NCI-H1417 treated with DMSO at 0.1 percent for 48 hours (cell line): ENCODE measurements at regions not wholly inside any gene's neighbourhood (a gene's known extent, or its start where the extent isn't known, plus 50 kb on each side); places are given as distances from the start of the nearest gene placed in this dataset.

ENCODE experiments used
- DNase-seq: peaks from one replicate; lab custom pipeline; 2025; lab: John Stamatoyannopoulos, UW

DNA sequence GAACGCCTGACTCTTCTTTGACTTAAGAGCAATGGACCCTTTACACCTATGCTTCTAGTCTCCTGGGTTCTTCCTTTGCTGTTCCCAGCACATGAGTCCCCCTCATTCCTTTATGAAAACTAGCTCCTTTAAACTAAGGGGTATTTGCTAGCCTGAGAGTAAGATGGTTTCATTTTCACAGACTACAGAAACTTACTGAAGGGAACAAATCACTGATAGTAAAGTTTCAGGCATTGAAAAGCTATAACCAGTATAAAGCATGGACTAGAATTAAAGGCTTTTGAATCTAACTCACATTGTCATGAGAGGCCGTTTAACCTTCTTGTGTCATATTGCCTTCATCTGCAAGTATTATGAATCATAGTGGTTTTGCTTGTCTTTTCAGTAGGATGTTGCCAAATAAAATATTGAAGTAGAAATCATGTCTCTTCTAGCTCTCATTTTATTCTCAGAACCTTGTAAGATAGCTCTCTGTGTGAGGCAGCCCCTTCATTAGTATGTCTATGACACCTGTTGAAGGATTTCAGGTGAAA, 765.9 kb downstream of the NR2F2 start:
- no peak for DNase-seq

DNA sequence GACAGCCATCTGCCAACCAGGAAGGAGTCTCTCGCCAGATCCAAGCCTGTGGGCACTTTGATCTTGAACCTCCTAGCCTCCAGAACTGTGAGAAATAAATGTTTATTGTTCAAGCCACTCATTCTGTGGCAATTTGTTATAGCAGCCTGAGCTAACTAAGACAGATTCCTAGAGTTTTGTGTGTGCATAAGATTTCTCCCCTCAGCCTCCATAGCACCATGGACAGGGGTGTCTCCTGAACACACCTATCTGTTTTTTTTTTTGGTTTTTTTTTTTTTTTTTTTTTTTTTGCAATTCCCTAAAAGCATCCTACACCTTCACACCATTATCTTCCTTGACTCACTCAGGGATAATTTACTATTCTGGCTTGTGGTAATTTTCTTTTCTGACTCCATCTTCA, 768.5 kb downstream of the NR2F2 start:
- no peak for DNase-seq

DNA sequence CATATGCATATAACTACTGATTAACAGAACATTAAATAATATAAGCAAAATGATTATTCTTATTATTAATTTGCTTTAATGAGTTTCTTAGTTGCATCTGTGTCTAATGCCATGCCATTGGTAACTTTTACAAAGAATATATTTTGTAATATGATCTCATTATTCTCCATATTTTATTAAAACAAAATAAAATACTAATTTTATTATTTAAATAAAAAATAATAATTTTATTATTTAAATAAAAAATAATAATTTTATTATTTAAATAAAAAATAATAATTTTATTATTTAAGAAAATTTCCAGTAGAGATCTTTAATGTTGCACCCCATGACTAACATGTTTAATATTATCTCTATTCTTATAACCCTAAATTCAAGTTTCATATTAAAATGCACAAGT, 771.1 kb downstream of the NR2F2 start:
- DNase-seq: no peak

DNA sequence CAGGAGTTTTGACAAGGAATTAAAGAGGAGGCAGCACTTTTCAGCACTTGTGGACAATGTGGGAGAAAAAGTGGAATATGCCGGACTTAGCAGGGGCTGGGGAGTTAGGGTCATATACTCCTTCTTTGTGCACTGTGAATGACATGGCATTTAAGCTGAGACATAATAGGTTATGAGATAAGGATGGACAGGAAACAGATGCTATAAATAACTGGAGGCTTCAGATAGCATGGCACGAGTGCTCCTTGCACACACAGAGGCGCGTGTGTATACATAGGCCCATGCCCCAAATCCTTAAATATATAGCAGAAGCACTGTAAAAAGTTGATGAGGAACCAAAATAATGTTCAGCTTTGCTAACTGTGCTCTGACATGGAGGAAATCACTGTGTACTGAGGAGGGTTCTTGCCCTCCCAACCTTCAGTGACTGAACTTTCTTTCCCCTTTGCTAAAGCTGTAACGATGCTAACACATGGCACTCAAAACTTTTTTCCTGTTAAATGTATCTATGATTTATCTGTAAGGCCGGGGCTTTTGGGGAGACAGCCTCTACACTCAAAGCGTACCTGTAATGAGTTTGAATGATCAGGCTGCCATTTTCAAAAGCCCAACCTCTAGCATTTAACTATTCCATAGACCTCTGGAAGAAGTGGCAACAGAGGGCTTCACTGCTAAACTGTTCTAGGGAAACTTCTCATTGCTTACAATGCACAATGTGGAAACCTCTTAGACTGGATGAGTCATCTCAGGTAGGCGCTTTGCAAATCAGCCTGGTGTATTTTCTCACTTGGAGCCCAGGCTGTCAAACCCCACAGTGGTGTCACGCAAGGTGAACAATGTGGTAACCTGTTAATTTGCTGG, 784.6 kb downstream of the NR2F2 start:
- DNase-seq: no peak

DNA sequence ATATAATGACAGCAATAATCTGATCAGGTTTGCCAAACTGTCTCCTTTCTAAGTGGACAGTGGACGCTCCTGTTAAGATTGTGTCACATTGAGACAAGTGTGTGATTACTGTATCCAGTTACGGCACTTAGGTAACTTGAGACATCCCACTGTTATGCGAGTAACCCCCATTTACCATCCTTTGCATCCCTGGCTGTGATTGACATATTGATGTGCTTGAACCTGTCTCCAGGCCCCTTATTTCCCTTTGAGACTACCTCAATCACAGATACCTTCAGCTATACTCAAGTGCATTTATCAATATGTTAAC, 785.2 kb downstream of the NR2F2 start:
- no peak for DNase-seq

DNA sequence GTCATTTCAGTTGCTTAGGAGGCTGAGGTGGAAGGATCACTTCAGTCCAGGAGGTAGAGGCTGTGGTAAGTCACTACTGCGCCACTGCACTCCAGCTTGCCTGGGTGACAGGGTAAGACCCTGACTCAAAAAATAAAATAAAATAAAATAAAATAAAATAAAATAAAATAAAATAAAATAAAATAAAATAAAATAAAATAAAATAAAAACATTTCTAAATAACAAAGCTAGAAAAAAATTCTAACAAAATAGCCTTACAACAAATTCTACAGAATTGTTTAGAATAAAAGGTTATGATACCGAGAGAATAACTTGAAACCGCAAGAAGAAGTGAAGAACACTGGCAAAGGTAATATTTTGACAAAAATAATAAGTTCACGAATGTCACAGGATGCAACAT, 794.3 kb downstream of the NR2F2 start:
- DNase-seq: no peak

DNA sequence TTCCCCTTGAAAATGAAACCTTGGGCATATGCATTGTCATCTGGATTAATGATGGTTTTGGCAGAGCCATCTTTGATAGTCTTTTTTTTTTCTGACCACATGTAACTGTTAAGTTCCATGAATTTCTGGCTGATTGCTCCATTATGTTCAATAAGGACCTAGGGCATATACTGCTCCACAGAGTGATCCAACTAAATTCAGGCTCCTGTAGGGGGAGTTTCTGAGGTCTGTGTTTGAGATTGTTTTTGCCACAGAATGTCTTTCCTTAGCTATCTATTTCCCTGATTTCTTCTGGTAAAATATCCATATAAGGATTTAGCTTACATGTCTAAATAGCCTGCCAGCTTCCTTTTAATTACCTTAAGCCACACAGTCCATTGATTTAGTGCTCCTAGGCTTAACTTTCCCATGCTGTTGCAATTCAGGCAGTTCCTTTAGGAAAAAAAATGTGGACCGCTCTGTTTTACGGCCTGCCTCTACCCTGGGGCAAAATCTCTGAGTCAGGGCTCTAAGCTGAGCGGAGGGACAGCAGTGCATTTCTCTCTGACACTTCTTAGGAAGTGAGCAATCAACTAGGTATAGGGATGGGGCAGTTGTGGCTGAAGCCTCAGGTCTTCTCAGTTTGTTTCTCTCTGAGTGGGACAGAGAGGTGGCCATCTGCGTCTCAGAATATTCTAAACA, 796.2 kb downstream of the NR2F2 start:
- DNase-seq: no peak

DNA sequence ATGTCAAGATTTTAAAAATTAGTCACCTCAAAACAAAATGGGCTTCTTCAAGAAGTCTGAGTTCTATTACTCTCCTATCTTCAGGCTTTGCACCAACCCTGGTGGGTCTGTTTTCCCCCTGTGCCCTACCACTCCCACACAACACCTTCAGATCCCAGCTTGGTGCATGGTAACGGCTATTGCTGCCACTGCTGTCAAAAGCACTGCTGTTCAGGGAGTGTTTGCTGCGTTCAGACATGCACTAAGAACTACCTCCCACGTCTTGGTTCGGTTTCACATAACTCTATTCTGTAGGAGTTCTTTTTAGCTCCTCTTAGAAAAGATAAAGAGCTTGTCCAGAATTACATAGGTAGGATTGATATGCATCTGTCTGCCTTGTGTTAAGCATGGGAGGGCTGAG, 799.2 kb downstream of the NR2F2 start:
- no peak for DNase-seq

DNA sequence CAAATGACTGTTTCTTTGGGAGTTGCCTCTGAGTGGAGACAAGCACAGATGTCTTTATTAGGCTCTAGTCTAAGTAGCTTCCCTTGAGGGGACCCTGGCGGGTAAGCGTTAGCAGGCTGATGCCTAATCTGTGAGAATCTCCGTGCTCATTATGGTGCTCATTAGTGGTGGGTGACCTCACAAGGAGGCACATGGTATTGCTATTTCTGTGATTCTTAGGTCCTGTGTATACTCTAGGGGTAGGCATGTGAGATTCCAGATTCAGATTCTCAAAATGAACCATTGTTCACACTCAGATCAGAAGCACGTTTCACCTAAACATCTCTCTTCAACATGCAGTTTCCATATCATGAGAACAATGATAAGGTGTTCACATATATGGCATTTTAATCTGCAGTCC, 809.7 kb downstream of the NR2F2 start:
- DNase-seq: no peak

DNA sequence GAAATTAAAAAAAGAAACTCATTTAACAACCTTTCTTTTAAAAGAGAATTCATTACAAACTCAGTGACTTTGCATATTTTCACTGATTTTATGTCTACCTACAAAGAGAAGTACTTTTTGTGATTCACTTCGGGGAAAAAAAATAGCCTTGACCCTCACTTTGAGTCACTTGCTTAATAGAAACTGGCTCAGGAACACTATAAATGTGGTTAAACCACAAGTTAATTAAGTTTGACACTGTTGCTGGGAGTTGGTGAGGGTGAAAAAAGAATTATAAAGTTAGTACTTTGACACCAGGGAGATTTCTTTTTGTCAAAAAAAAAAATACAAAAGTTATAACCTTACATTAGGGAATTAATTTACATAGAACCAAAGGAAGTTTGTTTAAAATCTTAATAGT, 810.9 kb downstream of the NR2F2 start:
- DNase-seq: no peak

DNA sequence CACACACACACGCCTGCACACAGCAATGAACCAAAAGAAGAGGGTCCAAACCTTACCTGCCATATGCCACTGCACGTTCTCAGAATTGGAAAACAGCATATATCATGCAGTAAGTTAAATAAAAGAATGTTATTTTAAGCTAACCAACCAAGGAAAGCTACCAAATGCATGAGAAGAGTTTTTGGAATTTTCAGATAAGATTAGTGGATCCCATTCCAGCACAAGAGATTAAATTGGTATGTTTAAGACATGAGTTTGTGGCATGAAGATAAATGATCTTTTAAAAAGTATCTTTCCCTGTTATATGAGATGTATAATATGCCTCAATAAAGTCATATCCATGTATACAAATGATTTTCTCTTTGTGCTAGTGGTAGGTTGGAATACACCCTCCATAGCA, 811.4 kb downstream of the NR2F2 start:
- DNase-seq: no peak

DNA sequence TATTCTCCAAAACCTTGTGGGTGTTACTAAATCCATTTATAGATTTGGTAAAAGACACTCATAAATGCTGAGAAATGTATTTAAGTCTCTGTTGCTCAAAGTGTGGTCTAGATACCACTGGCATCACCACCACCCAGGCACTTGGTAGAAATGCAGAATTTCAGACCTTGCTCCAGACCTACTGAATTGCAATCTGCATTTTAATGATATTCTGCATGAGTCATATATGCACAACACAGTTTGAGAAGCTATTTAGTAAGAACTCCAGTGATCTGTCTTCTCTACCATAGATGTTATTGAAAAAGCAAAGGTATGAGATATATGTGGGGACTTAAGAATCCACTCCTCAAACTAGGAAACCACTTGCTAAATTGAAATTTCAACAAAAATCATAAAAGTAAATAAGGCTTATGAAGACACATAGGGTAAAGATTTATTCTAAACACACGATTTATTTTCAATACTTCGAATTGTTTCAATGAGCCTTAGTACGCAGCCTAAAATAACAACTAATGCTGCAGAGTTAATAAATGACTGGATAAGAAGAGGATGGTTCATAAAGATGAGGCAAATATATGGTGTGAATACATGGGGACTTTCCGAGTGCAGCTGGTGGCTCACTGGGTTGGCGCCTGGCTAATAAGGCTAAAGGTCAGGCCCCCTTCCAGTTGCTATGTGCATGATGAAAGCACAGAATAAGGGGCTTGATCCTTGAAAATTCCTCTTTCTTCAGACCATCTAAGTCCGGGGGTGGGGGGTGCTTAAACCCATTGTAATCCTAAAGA, 813.3 kb downstream of the NR2F2 start:
- no peak for DNase-seq

DNA sequence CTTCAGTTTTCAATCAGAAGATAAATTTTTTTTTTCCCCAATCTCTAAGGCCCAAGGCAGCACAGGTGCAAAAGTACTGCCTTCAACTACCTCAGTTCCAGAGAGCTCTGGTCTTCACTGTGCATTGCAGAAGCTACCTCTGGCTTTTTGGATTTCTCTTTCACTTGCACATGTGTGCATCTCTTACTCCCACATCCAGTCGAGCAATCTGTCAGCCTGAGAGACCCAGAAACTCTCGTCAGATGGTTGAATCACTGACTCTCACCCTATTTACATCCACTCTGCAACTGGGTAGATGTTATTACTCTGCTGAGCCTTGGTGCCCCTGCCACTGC, 813.8 kb downstream of the NR2F2 start:
- no peak for DNase-seq

DNA sequence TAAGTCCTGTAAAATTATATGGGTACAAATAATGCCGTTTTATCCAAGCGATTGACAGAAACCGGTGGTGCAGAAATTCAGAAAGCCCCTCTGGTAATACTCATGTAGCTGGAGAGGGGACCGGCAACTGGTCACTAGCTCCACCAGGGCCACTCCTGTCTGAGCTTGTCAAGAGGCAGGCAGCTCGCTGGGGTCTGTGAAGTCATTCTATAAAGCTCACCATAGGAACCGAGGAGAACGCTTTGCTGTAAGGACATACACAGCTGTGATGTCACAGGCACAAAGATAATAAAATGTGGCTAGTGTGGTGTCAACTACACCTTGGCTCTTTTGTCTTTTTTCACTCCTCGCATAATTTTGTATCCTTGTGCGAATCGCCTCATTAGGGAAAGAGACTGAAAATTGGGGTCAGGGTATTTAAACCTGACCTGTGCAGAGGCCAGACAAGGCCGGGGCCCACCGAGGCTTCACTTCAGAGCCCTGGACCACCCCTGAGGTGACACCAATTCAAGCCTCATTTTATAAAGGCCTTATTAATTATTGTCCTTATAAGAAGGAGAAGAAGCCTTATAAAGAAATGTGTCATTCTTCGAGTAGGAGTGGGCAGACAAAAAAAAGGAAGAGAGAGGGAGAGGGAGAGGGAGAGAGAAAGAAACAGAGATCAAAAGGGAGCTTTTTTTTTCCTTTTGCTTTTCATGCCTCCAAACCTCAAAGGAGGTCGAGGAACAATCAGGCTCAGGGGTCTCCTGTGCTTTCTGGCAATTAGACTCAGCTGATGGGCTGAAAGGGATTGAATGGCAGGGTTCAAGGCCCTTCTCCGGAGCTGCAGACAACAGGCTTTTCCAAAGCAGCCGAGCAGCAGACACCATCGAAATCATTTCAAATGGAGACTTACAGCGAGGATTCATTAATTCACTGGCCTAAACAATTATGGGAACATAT, 813.3 kb upstream of the ARRDC4 start:
- no peak for DNase-seq

DNA sequence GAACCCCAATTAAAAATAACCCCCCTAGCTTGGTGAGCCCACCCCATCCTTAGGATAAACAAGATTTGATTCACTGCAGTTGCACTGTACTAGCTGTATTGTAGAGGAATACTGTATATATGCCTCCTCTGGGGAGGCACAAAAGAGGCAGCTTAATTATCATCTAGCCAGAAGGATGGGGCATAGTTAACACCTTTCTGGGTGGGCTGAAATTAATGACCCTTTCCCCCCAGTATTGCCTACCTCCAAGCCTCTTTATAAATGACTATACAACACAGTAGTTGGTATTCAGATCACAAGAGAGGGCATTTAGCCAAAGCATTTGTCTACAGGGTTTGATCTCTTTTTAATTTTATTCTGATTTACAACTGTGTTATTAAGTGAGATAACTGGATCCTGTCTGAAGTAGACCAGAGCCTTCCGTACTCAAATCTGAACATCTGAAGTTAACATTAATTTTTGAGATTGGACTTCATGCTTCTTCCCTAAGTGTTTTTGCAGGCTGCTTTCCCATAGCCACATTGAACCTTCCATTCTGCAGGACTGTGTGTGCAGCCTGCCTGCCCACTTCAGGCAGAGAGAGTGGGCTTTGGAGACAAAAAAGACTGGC, 807.0 kb upstream of the ARRDC4 start:
- no peak for DNase-seq

DNA sequence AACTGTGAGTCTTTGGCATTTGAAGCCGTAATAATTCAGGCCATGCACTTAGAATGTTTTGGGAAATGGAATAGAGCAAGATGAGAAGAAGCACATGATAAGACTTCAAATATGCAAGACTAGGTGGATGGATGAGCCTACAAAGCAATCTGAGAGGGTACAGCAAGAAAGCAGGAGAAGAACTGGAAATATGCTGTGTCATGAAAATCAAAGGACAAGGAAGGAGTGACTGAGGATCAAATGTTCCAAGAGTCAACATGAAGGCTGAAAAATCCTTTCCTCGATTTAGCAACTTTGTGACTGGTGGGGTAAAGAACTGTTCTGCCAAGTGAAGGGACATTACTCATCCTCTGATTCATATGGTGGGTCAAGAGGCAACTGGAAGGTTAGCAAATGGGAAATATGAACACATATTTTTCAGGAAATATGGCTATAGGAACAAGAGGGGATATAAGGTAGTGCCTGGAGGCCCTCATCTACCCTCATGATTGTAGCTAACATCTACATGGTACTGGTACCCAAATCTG, 803.7 kb upstream of the ARRDC4 start:
- DNase-seq: no peak

DNA sequence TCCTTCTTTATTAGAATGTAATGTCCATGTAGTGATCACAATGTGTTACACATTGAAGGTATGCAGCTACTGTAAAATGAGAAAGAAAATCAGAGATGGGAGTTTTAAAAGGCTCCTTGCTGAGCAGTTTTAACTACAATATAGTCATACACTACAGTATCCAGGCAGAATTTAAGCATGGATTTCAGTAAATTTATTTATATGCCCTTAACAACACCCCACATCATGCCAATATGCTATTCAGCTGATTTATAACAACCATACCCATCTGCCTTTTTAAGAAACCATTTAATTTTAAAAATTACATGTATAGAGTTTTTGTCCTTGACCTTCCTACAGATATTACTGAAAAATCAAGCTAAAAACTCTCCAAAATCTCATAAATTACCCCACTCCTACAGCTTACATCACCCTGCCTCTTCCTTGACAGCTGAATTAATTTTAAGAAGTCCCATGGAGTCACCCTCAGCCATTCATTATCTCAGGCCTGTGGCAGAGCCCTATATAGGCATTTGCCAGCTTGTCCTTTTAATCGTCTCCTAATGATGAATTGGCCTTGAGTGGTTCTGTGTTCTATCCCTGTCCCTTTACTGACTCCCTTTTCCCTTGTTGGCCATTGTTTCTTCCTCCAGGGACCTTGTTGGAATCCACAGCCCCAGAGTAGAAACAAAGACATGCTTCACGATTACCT, 797.6 kb upstream of the ARRDC4 start:
- DNase-seq: no peak

DNA sequence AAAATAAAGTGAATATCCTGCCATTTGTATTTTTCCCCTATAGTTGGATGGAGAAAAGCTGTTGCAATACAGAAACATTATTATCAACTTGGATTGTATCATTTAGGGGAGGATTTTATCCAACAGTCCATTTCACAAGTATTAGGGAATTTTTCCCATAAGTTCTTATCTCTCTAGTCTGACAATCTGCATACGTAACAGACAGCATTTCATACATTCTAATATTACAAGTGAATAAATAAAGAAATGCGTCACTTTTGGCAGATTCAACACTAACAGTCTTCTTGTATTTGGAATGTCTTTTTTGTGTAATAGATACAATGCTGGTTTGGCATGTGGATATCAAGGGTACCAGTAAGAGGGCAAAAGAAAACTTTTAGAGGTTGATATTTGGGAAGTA, 795.3 kb upstream of the ARRDC4 start:
- DNase-seq: no peak

DNA sequence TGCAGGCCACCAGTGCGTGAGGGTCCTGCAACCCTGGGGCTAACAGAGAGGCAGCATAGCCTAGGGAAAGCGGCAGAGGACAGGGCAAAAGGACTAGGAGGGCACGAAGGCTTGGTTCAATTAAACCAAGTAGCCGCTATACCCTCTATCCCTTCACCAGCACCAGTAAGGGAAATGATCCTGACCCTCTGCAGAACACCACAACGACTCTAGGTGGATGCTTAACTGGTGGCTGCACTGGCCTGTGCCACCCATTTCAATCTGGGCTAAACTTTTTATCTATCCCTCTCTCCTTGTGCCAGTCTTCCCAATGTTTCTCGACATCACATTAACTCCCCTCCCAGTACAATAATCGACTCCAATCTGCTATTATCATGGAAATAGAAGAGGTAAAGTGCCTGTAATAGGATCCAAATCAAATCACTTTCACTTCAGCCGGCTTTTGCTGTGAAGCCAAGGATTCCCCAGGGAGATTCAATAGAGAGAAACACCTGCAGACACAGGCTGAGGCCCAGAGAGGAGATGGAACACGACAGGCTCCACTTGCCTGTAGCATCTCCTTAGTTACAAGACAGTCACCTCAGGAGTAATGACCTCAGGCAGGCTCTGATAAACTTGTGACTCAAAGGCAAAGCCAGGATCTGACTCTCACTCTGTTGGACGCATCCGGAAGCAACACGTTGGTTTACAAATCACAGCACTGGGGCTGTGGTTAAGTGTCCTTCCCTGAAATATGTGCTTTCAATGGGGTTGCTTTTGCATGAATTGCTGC, 791.6 kb upstream of the ARRDC4 start:
- DNase-seq: no peak

DNA sequence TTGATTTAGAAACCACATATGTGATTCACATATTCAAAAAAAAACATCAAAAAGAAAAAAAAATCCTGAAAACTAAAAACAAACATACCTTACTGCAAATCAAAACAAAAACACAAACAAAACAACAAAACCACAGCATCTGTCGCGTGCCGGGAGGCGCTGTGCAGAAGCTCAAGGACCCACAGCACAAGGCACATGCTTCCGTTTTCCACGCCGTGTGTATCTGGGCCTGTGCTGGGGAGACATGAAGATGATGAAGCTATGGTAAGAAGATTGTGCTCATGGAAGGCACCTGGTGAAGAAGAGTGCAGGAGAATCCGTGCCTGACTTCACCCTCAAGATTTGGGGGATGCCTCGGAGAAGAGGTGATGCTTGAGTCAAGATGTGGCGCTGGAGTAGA, 788.9 kb upstream of the ARRDC4 start:
- no peak for DNase-seq
